ENCODE measurements at regions not wholly inside any gene's neighbourhood (a gene's known extent, or its start where the extent isn't known, plus 50 kb on each side); places are given as distances from the start of the nearest gene placed in this dataset.

GRCh38 chr11:104301776-104302175, 137.8 kb upstream of the PDGFD start:
- H3K4me3 ChIP-seq (ENCODE audit: control insufficient read depth in 2 of 3, extremely low read depth in 1 of 3, insufficient read depth in 2 of 3, low read depth in 1 of 3, low read length in 3 of 3) = no peak overlapping the region
- H3K27ac ChIP-seq (ENCODE audit: control insufficient read depth, insufficient read depth, low read length) = no peak overlapping the region
- FAIRE-seq (no peak), DNase-seq (ENCODE audit: low read depth, low spot score) (no peak)
- no peaks in the 10 kb centered on the region for H3K79me2 ChIP-seq (ENCODE audit: control insufficient read depth, insufficient read depth, low read length)
- H3K36me3 ChIP-seq (ENCODE audit: control insufficient read depth in 2 of 2, extremely low read depth in 1 of 2, insufficient read depth in 2 of 2, low read length in 2 of 2) = no peaks in the 10 kb centered on the region
- no peaks in the 10 kb centered on the region for H3K27me3 ChIP-seq (ENCODE audit: control insufficient read depth, extremely low read depth, insufficient read depth, low read length)
- no peak overlapping the region for H3K9ac ChIP-seq (ENCODE audit: control insufficient read depth, extremely low read depth, insufficient read depth, low read length)
- TF ChIP-seq EZH2 (IDR thresholded peaks at IDR 0.05; ENCODE audit: low read length) = no peak
- no peak for TF ChIP-seq CTCF (optimal IDR thresholded peaks at IDR 0.05 in 1 of 3, IDR thresholded peaks at IDR 0.05 in 1 of 3, conservative IDR thresholded peaks at IDR 0.05 in 1 of 3; ENCODE audit: extremely low read depth in 1 of 3, insufficient read depth in 2 of 3, low read length in 3 of 3)
- H2AFZ ChIP-seq (ENCODE audit: control insufficient read depth, low read length) = no peak overlapping the region
- no peak overlapping the region for H3K4me2 ChIP-seq (ENCODE audit: control insufficient read depth, extremely low read depth, insufficient read depth, low read depth, low read length)
- H3K9me1 ChIP-seq (ENCODE audit: control insufficient read depth, extremely low read depth, insufficient read depth, low read length) = no peaks in the 10 kb centered on the region
- no peaks in the 10 kb centered on the region for H3K9me3 ChIP-seq (ENCODE audit: control insufficient read depth, low read depth, low read length)
- H4K20me1 ChIP-seq (ENCODE audit: control insufficient read depth, extremely low read depth, insufficient read depth, low read length) = no peaks in the 10 kb centered on the region
- no peaks in the 10 kb centered on the region for H3K4me1 ChIP-seq (ENCODE audit: control insufficient read depth, extremely low read depth, insufficient read depth, low read length)
- dilution Hi-C loops (cut with MboI; ENCODE audit: extremely low pct_ligation_motif_present, low sequenced_read_pairs) = no loop called here

DNA sequence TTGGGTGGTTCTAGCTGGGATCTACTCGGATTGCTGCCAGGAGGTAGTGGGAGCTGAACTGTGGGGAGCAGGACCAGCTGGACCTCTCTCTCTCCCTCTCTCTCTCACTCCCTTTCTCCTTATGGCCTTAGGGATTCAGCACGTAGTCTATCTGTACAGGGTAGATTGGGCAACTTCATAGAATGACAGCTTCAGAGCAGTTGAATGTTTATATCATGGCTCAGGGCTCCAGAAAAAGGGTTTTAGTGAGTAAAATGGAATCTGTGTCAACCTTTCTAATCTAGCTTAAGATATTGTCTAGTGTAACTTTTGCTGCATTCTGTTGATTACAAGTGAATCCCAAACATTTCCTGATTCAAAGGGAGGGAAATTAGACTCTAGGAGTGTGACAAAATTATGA, 127.7 kb upstream of the PDGFD start:
- dilution Hi-C loops (cut with MboI; ENCODE audit: extremely low pct_ligation_motif_present, low sequenced_read_pairs) = no loop called here
- no peak for TF ChIP-seq CTCF (optimal IDR thresholded peaks at IDR 0.05 in 1 of 3, IDR thresholded peaks at IDR 0.05 in 1 of 3, conservative IDR thresholded peaks at IDR 0.05 in 1 of 3; ENCODE audit: extremely low read depth in 1 of 3, insufficient read depth in 2 of 3, low read length in 3 of 3)
- TF ChIP-seq EZH2 (IDR thresholded peaks at IDR 0.05; ENCODE audit: low read length) = no peak
- H3K9ac ChIP-seq (ENCODE audit: control insufficient read depth, extremely low read depth, insufficient read depth, low read length) = no peak overlapping the region
- H3K4me3 ChIP-seq (ENCODE audit: control insufficient read depth in 2 of 3, extremely low read depth in 1 of 3, insufficient read depth in 2 of 3, low read depth in 1 of 3, low read length in 3 of 3) = no peak overlapping the region
- H3K27ac ChIP-seq (ENCODE audit: control insufficient read depth, insufficient read depth, low read length) = no peak overlapping the region
- H3K4me1 ChIP-seq (ENCODE audit: control insufficient read depth, extremely low read depth, insufficient read depth, low read length) = no peaks in the 10 kb centered on the region
- no peaks in the 10 kb centered on the region for H3K27me3 ChIP-seq (ENCODE audit: control insufficient read depth, extremely low read depth, insufficient read depth, low read length)
- H3K9me3 ChIP-seq (ENCODE audit: control insufficient read depth, low read depth, low read length) = no peaks in the 10 kb centered on the region
- DNase-seq (ENCODE audit: low read depth, low spot score) = no peak
- no peak overlapping the region for H2AFZ ChIP-seq (ENCODE audit: control insufficient read depth, low read length)
- FAIRE-seq = no peak
- no peaks in the 10 kb centered on the region for H3K9me1 ChIP-seq (ENCODE audit: control insufficient read depth, extremely low read depth, insufficient read depth, low read length)
- H3K4me2 ChIP-seq (ENCODE audit: control insufficient read depth, extremely low read depth, insufficient read depth, low read depth, low read length) = no peak overlapping the region
- no peaks in the 10 kb centered on the region for H3K36me3 ChIP-seq (ENCODE audit: control insufficient read depth in 2 of 2, extremely low read depth in 1 of 2, insufficient read depth in 2 of 2, low read length in 2 of 2)
- H3K79me2 ChIP-seq (ENCODE audit: control insufficient read depth, insufficient read depth, low read length) = no peaks in the 10 kb centered on the region
- no peaks in the 10 kb centered on the region for H4K20me1 ChIP-seq (ENCODE audit: control insufficient read depth, extremely low read depth, insufficient read depth, low read length)
